ENCODE measurements at regions not wholly inside any gene's neighbourhood (a gene's known extent, or its start where the extent isn't known, plus 50 kb on each side); places are given as distances from the start of the nearest gene placed in this dataset.
"Not testable (repeated sequence)": the region's sequence is repeated elsewhere in the genome, so short reads cannot be mapped to it uniquely, and the experiment has no call there.

- DNase-seq, result no peak
These were observed 129.6 kb downstream of the VPREB1 start for GRCh38 chr22:22374163-22374562.

DNA sequence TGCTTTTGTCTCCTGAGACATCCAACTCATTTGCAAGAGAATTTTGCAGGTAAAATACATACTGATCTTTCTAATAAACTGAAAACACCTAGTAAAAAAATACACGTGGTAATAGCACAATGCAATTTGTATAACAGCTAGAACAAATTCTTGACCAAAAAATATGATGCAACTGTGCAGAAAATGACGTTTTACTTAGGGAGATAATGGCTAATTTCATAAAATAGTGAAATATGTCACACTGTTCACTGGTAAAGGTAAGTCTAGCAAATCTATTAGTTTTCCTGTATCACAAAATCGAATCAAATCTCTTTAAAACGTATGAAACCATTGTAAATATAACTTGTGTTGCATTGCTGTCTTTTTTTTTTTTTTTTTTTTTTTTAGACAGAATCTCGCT lies 130.0 kb downstream of the VPREB1 start:
- no peak for DNase-seq

DNA sequence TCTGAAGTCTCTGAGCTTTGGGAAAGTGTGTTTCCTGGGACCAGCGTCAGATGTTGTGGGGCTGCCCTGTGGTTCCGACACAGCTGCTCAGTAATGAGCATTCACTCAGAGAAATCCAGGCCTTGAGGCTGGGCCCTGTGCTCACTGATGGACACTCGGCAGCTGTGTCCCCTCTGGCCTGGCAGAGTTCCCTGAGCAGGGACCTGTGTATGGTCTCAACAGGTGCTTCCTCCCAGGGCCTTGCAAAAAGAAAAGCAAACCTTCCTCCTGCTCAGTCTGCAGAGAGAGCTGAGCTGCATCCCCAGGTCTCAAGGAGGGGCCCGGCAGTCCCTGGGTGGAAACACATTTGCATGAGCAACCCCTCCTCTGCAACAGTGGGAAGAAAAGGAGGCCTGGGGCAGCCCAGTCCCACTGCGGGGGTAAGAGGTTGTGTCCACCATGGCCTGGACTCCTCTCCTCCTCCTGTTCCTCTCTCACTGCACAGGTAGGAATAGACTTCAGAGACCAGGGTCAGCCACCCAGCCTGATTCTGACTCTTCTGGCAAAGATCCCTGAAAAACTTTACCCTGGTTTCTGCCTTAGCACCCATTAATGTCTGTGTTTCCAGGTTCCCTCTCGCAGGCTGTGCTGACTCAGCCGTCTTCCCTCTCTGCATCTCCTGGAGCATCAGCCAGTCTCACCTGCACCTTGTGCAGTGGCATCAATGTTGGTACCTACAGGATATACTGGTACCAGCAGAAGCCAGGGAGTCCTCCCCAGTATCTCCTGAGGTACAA lies 131.2 kb downstream of the VPREB1 start:
- DNase-seq, result no peak

DNA sequence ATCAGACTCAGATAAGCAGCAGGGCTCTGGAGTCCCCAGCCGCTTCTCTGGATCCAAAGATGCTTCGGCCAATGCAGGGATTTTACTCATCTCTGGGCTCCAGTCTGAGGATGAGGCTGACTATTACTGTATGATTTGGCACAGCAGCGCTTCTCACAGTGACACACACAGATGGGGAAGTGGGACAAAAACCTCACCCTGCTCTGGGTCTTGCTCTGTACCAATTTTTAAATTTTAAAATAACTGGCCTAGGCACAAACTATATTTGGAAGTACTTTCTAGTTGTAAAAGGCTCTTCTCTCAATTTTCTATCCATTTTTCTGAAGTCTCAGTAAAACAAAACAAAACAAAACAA lies 131.7 kb downstream of the VPREB1 start:
- DNase-seq, result no peak

- not testable (repeated sequence) for DNase-seq
These were observed 131.7 kb downstream of the ZNF280B start for GRCh38 chr22:22376884-22377283.

DNA sequence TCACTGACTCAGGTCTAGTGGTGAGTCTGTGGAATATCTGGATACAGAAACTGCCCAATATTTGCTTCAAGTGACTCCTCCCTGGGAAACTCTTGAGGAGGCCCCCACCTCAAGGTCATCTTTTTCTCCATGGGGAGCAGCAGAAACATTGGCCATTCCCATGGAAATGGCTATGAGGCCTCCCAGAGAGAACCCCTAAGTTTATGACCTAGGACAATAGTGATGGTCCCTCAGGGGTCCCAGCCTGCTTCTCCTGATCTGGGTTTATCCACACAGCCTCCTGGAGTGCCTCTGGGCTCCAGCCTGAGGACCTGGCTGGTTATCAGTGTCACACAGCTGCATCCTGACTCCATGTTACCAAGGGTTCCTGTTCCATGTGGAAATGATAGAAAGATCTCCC lies 131.2 kb downstream of the ZNF280B start:
- DNase-seq, result no peak

DNA sequence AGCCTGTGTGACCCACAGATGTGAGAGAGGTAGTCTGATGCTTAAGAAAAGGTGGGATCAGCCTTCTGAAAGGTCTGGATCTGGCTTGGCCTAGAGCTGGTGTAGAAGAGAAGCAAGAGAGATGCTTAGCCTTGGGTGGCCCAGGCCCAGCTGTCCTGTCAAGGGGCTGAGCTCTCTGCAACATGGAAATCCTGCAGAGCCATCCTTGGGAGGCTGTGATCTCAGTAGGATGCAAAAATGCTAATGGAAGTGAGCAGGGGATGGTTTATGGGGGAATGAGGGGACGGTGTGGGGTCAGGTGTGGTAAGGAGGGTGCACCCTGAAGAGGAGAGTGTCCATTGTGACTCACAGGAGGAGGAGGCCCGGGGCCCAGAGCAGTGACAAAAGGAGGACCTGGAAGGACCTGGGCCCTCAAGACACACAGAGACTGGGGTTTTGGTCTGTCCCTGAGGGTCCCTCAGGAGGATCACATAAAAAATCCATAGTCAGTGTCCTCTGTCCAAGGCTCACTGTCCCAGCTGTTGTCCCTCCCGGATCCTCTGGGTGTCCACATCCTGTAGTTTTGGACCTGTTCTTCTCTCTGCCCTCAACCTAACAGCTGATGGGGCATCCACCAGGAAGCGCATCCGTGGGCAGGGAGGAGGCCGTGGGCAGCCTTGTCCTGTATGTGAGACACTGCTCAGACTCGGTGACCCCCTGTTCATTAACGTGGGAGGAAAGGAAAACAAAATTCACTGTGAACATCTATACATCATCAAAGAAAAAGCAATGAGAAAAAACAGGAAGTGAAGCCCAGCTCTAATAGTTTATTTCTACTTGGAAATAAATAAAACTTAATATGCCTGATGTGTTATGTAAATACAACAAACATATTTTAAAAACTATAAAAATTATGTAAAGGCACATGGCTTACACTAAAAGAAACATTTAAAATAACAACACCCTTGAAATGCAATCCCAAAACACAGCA lies 129.8 kb downstream of the ZNF280B start:
- DNase-seq, result no peak

DNA sequence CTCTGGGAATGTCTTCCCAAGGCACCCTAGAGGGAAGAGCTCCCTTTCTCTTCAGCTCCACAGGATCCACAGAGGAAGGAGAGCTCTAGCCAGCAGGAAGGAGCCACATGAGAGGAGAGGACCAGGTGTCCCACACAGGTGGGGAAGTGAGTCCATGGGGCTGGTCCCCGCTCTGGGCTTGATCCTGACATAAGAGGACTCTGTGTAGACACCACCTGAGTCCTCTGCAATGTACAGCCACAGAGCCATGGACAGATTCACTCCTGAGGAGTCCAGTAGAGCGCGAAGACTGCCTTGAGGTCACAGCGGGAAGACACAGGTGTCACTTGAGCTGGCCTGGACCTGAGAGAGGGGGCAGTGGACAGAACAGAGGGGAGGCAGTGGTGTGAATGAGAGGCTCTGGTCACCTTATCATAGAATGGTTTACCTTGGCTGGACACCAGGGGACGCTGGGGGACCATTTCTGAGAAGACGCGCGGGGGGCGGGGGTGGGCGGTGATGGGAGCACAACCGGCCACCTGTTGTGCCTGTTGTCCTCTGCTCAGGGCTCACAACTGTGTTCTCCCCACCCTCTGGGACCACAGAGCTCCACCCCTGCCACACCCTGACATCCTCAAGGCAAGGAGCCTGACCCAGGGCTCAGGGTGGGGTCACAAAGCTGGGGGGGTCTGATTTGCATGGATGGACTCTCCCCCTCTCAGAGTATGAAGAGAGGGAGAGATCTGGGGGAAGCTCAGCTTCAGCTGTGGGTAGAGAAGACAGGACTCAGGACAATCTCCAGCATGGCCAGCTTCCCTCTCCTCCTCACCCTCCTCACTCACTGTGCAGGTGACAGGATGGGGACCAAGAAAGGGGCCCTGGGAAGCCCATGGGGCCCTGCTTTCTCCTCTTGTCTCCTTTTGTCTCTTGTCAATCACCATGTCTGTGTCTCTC lies 128.2 kb downstream of the ZNF280B start:
- DNase-seq, result no peak

GRCh38 chr22:22381292-22381691 lies 127.2 kb downstream of the ZNF280B start:
- DNase-seq, result not testable (repeated sequence)

- no peak for DNase-seq
These were observed 124.3 kb downstream of the ZNF280B start for GRCh38 chr22:22384267-22384666.

DNA sequence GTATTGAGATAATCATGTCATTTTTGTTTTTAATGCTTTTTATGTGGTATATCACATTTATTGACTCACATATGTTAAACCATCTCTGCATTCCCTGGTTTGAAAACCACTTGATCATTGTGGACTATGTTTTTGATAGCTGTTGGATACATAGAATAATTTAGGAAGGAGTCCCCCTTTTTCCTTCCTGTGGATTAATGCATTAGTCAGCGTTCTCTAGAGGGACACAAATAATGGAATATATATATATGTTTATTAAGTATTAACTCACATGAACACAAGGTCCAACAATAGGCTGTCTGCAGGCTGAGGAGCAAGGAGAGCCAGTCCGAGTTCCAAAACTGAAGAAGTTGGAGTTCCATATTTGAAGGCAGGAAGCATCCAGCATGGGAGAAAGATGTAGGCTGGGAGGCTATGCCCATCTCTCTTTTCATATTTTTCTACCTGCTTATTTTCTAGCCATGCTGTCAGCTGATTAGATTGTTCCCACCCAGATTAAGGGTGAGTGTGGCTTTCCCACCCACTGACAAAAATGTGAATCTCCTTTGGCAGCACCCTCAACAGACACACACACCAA lies 123.8 kb downstream of the ZNF280B start:
- DNase-seq, result no peak

GRCh38 chr22:22386602-22387385 lies 121.7 kb downstream of the ZNF280B start:
- DNase-seq, result no peak

- no peak for DNase-seq
These were observed 121.2 kb downstream of the ZNF280B start for GRCh38 chr22:22387386-22387736.

DNA sequence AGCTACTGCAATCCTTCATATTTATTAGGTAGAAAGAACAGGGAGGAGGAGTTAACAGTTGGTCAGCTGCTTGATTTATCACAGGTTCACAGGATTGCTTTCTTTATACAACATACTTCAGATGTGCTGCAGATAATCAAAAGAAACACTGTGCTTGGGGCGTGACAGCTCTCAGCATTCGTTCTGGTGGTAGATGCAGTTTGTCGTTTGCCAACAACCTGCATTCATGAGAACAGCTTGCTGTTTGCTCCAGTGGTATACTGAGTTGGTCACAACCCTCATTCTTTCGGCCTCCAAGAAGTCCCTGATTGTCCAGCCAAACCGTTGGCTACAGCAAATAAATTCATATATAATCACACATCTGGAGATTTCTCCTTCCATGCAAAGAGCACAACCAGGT lies 120.5 kb downstream of the ZNF280B start:
- no peak for DNase-seq

- DNase-seq, result no peak
These were observed 120.0 kb downstream of the ZNF280B start for GRCh38 chr22:22388494-22388893.

DNA sequence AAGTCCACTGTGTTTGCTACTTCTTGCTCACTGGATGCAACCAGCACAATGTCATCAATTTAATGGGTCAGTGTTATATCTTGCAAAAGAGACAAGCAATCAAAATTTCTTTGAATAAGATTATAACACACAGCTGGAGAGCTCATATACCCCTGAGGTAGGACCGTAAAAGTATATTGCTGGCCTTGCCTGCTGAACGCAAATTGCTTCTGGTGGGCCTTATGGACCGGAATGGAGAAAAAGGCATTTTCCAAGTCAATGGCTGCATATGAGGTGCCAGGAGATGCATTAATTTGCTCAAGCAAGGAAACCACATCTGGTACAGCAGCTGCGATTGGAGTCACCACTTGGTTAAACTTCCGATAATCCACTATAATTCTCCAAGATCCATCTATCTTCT lies 119.1 kb downstream of the ZNF280B start:
- no peak for DNase-seq

DNA sequence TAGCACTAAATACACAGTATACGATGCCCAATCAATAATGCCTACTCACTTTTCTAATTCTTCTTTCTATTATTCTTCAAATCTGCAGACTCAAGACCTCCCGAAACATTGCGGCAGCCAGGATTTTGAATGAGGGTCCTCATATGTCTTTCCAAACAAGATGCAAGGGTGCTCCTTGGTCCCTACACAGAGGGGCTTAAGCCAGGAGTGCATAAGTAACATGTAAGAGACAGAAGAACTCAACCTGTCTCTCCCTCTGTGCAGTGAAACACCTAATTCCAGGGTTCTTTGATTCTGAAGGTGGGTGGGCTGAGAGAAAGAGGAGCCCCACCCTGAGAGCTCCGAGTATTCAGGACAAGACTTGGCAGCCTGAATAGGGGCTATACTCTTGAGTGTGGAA lies 117.6 kb downstream of the ZNF280B start:
- no peak for DNase-seq

DNA sequence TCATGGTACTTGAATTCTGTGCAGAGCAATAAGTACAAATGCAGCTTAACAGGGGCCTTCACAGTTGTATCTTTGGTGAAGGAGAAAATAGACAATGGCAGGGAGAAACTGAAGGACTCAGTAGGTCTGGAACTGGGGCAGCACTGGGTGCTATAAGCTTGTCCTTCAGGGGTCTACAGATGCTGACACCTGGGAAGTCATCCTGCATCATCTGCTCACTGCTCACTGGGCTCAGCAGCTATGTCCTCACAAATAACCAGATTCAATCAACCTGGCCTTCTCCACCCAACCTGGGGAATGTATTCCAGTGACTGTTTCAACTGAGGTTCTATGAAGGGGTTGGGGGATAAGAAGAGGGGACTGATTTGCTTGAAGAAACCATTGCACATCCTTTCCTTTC lies 117.0 kb downstream of the ZNF280B start:
- no peak for DNase-seq

DNA sequence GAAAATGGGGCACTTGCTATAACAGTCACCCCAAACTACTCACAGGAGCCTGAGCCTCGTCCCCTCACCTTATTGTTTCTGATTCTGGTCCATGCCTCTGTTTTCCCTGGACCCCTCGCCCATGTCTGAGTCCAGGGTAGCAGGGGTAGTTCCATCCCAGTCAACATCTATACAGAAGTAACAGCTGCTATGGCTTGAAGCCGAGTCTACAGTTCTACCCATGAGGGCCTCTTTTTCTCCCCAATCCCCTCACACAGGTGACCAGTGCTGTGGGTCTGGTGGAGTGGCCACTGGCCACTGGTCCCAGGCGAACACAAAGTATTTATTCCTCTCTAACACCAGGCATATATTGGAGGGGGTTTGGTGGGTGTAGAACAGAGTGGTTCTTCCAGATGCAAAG lies 116.4 kb downstream of the ZNF280B start:
- DNase-seq, result no peak

- DNase-seq, result no peak
These were observed 114.0 kb downstream of the ZNF280B start for GRCh38 chr22:22394591-22394990.

DNA sequence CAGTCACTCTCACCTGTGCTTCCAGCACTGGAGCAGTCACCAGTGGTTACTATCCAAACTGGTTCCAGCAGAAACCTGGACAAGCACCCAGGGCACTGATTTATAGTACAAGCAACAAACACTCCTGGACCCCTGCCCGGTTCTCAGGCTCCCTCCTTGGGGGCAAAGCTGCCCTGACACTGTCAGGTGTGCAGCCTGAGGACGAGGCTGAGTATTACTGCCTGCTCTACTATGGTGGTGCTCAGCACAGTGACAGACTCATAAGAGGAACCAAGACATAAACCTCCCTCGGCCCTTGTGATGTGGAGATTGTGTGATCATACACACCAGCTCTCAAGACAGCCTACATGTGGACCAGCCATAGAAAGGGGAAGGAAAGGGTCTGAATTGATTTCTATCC lies 113.3 kb downstream of the ZNF280B start:
- no peak for DNase-seq

DNA sequence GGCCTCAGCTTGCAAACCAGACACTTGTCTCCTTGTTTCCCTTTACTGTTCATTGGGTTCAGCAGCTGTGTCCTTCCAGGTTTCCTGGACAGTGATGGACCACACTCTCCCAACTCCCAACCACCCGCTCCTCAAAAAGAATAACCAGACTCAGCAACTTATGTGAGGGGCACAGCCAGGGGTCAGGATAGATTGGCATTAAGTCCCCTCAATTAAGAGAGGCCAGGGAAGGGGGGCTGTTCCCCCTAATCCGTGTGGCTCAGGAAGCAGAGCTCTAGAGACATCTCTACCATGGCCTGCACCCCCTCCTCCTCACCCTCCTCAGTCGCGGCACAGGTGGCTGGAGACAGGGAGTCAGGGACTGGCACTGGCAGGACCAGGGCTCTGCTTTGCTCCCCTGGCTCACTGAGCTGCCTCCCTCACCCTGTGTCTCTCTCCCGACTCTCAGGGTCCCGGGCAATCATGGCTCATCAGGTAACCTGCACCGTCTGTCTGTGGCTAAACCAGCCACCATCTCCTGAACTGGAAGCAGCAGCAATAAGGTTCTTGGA lies 111.7 kb downstream of the ZNF280B start:
- no peak for DNase-seq
